ENCODE measurements at regions not wholly inside any gene's neighbourhood (a gene's known extent, or its start where the extent isn't known, plus 50 kb on each side); places are given as distances from the start of the nearest gene placed in this dataset.

- no peak for TF ChIP-seq POLR2A (IDR thresholded peaks at IDR 0.05)
- TF ChIP-seq, protein P1, sequence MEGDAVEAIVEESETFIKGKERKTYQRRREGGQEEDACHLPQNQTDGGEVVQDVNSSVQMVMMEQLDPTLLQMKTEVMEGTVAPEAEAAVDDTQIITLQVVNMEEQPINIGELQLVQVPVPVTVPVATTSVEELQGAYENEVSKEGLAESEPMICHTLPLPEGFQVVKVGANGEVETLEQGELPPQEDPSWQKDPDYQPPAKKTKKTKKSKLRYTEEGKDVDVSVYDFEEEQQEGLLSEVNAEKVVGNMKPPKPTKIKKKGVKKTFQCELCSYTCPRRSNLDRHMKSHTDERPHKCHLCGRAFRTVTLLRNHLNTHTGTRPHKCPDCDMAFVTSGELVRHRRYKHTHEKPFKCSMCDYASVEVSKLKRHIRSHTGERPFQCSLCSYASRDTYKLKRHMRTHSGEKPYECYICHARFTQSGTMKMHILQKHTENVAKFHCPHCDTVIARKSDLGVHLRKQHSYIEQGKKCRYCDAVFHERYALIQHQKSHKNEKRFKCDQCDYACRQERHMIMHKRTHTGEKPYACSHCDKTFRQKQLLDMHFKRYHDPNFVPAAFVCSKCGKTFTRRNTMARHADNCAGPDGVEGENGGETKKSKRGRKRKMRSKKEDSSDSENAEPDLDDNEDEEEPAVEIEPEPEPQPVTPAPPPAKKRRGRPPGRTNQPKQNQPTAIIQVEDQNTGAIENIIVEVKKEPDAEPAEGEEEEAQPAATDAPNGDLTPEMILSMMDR (IDR thresholded peaks at IDR 0.05): no peak
- WGBS, 4 donors: 65 to 79% (median 76%) methylated on average over 2 of the region's 2 CpGs
- Histone ChIP-seq H3K4me3 (no peak overlapping the region), H3K9me3 (no peaks in the 10 kb centered on the region), H3K4me1 (peaks cover 0 to 37% (median 3%) of the 10 kb centered on the region in 12 donors), H3K27me3 (no peaks in the 10 kb centered on the region), H3K36me3 (no peaks in the 10 kb centered on the region), H3K27ac (no peak overlapping the region)
- no peak for ATAC-seq
- intact Hi-C loops (cut with DNase I): no loop called here
- no peak for DNase-seq
Measured at GRCh38 chr18:55912071-55912470, 324.1 kb upstream of the TCF4 start.

DNA sequence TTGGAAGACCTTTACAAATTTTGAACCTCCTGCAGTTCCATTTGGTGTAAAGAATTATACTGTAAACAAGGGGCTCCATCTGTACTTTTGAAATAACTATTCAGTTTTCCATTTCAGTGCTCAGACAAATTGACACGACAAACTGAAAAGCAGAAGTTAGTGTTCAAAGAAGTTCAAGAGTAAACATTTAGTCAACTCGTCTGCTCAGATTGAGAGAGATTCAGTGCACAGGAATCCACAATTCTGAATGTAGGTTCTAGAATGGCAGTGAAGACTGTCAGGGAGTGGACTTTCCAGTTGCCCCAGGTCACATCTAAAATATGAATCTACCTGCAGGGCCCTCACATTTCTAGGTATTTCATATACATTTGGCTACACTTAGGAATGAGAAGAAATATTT is 322.3 kb upstream of the TCF4 start:
- ATAC-seq: no peak
- peak overlapping the region in 3 of 12 donors; percentile 16 to 26 (median 26) for H3K27ac ChIP-seq

GRCh38 chr18:55908901-55909366 is 320.9 kb upstream of the TCF4 start:
- intact Hi-C loops (cut with DNase I): no loop called here
- no peak for ATAC-seq

More for the DNA sequence above, 322.3 kb upstream of the TCF4 start:
- DNase-seq: no peak
- intact Hi-C loops (cut with DNase I): no loop called here
- Histone ChIP-seq H3K27me3 (no peaks in the 10 kb centered on the region), H3K9me3 (no peaks in the 10 kb centered on the region), H3K4me3 (no peak overlapping the region), H3K4me1 (peaks cover 0 to 43% (median 5%) of the 10 kb centered on the region in 12 donors), H3K36me3 (no peaks in the 10 kb centered on the region)
- WGBS, 4 donors: 75 to 82% (median 78%) methylated on average over 2 of the region's 2 CpGs
- TF ChIP-seq POLR2A (IDR thresholded peaks at IDR 0.05): no peak
- TF ChIP-seq, protein P1 (IDR thresholded peaks at IDR 0.05): no peak

DNA sequence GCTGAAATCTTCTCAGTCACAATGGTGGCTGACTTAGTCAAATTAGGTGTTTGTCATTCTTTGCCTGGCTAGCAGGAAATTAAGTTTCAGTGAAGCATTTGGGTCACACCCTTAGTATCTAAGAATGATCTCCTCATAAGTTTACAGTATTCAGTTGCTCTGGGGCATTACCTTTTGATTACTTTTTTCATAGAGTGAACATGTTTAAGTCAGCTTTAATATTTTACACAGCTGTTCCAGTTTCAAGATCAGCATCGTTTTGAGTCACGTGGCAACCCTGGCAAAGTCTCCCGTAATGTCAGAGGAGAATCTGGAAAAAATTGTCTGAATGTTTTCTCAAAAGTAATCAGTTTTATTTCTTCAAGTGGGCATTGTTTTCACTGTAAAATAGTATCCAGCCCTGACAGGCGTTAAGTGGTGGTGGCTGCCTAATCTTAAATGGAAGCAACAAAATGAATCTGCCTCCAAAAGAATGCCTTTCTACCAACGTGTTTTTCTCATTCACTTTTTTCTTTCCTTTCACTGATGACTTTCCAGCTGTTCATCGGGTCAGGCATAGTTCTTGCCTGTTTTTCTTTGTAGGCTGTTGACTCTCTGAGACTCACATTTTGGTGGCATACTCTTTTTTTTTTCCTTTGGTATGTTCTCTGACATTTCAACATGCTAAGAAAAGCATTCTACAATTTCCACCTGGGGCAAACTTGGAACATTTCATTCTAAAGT is 319.6 kb upstream of the TCF4 start:
- Histone ChIP-seq H3K27ac (peak overlapping the region in 10 of 12 donors; percentile 1 to 70 (median 49)), H3K36me3 (no peaks in the 10 kb centered on the region), H3K4me3 (peak overlapping the region in 5 of 12 donors; percentile 4 to 34 (median 13)), H3K27me3 (no peaks in the 10 kb centered on the region), H3K9me3 (no peaks in the 10 kb centered on the region), H3K4me1 (peaks cover 0 to 43% (median 5%) of the 10 kb centered on the region in 12 donors)
- peak in 2 of 4 donors; percentile 31 to 36 for ATAC-seq
- DNase-seq: peak in 4 of 5 donors; percentile 24 to 47 (median 27)
- 23 to 34% (median 28%) methylated on average over 6 of the region's 6 CpGs for WGBS, 4 donors
- intact Hi-C loops (cut with DNase I): no loop called here
- TF ChIP-seq, protein P1 (IDR thresholded peaks at IDR 0.05): no peak
- no peak for TF ChIP-seq POLR2A (IDR thresholded peaks at IDR 0.05)

More at GRCh38 chr18:55908901-55909366, 320.9 kb upstream of the TCF4 start:
- Histone ChIP-seq H3K4me3 (no peak overlapping the region), H3K4me1 (peaks cover 0 to 43% (median 5%) of the 10 kb centered on the region in 12 donors), H3K36me3 (no peaks in the 10 kb centered on the region), H3K27ac (peak overlapping the region in 5 of 12 donors; percentile 1 to 57 (median 8)), H3K27me3 (no peaks in the 10 kb centered on the region), H3K9me3 (no peaks in the 10 kb centered on the region)
- no peak for TF ChIP-seq POLR2A (IDR thresholded peaks at IDR 0.05)
- TF ChIP-seq, protein P1 (IDR thresholded peaks at IDR 0.05): no peak
- 62 to 68% (median 64%) methylated on average over 4 of the region's 4 CpGs for WGBS, 4 donors
- DNase-seq: no peak
